NCI-H1694 treated with DMSO at 0.1 percent for 48 hours (cell line): ENCODE measurements at regions not wholly inside any gene's neighbourhood (a gene's known extent, or its start where the extent isn't known, plus 50 kb on each side); places are given as distances from the start of the nearest gene placed in this dataset.
"Not testable (repeated sequence)": the region's sequence is repeated elsewhere in the genome, so short reads cannot be mapped to it uniquely, and the experiment has no call there.

Experiments used
- DNase-seq: peaks from one replicate; lab custom pipeline; 2025; lab: John Stamatoyannopoulos, UW

- DNase-seq: no peak
These were observed 111.8 kb downstream of the KIF26A start for GRCh38 chr14:104250175-104250574.

GRCh38 chr14:104252256-104253215 is 114.1 kb downstream of the KIF26A start:
- DNase-seq: no peak

DNA sequence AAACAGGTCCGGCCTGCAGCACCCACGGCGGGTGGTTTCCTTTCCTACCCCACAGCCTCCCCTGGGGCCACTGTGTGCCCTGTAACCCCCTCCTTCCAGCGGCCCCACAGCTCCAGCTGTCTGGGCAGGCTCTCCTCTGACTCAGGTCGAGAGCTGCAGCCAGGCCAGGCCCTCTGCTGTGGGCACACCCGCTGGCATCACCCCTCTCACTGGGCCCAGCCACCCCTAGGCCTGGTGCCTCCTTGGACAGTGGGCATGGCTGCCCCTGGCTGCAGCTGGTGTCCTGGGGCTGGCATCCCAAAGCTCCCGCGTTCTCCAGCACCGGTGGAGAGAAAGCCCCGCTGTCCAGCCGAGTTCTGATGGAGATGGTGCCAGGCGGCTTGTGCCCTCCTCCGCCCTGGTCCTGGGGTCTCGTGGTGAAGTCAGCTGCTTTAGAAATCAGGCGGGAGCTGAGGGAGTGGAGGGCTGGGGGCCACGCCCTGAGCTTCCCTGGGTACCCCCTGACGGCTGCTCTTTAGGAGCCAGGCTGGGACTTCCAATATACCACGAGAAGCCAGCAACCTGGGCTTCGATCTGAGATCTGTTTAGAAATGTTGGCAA is 114.9 kb downstream of the KIF26A start:
- DNase-seq: no peak

GRCh38 chr14:104253901-104254353 is 115.5 kb downstream of the KIF26A start:
- no peak for DNase-seq

DNA sequence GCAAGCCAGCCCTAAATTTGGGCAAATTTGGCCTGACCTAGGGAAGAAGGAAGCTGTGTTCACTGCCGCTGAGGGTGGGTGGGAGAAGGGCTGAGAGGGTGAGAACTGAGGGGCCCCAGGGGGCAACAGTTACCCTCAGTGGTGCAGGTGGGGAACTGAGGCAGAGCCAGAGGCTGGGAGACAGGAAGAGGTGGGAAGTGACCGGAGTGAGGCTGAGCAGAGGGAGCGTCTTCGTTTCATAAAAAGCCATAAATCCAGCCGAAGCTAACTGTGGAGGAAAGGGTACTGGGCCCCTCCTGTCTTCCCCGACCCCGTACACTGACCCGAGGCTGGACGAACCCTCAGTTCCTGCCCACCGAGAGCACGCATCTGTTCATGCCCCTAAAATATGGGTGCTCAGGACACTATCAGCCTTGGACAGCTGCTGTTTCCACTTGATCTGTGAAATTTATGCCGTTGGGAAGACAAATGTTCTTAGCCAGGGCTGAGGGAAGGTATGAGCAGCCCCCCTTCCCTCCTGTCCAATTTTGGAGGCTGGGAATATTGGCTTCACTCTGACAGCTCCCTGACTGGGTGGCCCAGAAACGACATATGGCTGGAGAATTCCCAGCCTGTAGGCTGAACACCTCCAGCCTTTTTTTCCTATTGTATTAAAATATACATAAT is 116.5 kb downstream of the KIF26A start:
- peak; percentile 76 for DNase-seq

- no peak for DNase-seq
These were observed 117.6 kb downstream of the KIF26A start for GRCh38 chr14:104256025-104256424.

DNA sequence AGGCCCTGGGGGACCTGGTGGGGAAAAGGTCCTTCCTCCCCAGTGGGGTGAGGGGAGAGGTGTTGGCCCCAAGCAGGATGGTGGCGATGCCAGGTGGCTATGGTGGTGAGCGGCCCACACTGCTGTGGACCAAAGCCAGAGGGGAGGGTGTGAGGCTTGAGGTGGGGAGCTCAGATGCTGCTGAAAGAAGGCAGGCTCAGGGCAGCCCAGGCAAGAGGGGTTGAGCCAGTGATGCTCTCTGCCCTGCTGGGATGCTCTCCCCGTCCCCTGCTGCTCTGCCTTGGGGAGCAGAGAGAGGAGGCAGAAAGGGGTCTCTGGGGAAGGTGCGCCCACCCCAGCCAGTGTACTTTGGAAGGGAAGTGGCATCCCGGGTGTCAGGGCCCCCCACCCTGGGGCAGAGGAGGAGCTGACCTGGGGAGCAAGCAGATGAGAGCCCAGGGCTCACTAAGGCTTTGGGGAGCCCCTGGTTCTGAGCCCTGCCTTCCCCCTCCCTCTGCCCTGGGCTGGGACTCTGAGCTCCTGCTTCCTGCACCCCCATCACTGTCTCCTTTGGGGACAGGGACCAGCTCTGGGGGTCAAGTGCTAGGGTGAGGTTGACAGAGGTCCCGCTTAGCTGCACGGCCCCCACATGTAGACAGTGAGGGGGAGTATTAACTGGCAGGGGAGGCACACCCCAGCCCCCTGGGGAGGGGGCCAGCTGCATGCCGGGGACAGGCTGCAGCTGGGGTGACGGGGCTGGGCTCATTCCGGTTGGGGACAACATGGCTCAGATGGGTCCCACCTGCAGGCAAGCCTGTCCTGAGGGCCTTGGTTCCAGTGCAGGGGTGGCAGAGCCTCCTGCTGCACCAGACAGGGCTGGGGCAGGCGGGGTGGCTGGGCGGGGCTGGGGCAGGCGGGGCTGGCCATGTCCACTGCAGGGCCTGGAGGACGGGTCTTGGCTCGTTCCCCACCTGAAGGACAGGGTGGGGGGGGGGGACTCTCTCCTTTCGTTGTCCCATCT is 124.4 kb downstream of the KIF26A start:
- no peak for DNase-seq

- no peak for DNase-seq
These were observed 125.4 kb downstream of the KIF26A start for GRCh38 chr14:104263675-104264358.

DNA sequence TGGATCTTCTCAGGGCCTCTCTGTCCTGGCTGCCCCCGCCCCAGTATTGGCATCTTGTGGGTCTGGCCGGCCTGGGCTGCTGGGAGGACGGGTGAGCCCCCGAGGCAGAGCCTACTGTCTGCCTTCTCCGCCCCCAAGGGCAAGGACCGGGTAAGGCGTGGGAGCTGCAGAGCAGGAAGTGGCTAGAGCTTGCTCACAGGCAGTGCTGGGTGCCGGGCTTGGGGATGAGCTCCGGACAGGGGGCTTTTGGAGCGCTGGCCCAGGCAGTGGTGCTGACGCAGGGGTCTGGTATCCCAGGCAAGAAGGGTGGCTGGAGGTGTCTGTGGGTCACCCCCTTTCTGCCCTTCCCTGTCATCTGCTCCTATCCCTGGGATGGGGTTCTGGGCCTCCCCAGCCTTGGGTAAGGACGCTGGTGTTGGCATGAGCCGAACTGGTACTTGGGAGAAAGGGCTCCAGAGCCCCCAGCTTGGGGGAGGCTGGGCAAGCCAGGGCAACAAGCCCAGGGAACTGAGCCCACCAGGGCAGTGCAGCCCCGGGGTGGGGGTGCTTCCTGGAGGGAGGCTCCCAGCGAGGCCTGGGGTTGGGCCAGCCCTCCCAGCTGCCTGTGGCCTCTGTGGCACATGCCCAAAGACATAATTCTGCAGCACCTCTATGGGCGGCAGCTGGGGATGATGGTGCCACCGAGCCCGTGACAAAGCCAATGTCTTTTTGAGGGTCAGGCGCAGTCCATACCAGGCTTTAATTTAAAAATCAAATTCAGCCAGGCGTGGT is 126.3 kb downstream of the KIF26A start:
- no peak for DNase-seq

GRCh38 chr14:104265918-104266630 is 127.7 kb downstream of the KIF26A start:
- no peak for DNase-seq

- no peak for DNase-seq
These were observed 128.5 kb downstream of the KIF26A start for GRCh38 chr14:104266631-104267575.

GRCh38 chr14:104267895-104268294 is 129.5 kb downstream of the KIF26A start:
- DNase-seq: no peak

DNA sequence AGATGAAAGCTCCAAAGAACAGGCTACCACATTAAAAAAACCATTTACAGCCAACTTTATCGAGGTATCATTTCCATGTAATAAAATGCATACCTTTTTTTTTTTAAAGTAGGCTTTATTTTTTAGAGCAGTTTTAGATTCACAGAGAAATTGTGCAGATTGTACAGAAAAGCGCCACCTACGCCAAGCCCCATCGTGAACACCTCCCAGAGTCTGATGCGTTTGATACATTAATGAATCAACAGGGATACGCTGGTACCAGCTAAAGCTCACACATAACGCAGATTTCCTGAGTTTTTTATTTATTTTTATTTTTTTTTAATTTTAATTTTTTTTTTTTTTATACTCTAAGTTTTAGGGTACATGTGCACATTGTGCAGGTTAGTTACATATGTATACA is 129.9 kb downstream of the KIF26A start:
- DNase-seq: no peak

DNA sequence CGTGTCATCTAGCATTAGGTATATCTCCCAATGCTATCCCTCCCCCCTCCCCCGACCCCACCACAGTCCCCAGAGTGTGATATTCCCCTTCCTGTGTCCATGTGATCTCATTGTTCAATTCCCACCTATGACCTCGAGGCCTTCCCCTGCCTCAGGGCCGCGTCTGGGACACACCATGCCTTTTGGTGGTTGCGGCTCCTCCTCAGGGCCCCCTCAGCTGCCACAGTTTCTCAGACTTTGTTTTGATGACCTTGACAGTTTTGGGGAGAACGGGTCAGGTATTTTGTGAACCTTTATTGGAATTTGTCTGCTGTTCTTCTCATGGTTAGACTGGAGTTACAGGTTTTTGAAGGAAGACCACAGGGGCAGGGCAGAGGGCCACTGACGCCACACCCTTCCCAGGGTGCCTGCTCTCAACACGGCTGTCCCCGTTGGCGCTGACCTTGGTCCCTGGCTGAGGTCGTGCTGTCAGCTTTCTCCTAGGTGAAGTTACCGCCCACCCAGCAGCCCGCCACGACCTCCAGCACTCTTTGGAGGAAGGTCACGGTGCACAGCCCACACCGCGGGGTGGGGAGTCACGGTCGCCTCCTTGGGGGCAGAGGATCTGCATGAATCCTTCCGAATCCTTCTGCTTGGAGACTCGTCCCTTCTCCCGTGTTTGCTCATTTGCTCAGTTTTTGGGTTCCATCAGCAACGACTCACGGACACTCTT is 130.5 kb downstream of the KIF26A start:
- DNase-seq: no peak

GRCh38 chr14:104269511-104270241 is 131.3 kb downstream of the KIF26A start:
- not testable (repeated sequence) for DNase-seq

- DNase-seq: no peak
These were observed 133.0 kb downstream of the KIF26A start for GRCh38 chr14:104271391-104271790.

DNA sequence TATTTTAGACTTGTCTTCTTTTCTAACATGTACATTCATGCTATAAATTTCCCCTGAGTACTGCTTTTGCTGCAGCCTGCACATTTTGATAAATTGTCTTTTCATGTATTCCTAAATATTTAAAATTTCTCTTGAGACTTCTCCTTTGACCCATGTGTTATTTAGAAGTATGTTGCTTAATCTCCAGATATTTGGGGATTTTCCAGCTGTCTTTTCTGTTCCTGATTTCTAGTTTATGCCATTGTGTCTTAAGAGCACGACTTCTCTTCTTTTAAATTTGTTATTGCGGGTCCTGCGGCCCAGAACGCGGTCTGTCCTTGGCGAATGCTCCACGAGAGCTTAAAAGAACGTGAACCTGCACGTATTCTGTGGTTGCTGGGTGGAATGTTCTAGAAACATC is 136.4 kb downstream of the KIF26A start:
- no peak for DNase-seq
